ENCODE measurements at regions not wholly inside any gene's neighbourhood (a gene's known extent, or its start where the extent isn't known, plus 50 kb on each side); places are given as distances from the start of the nearest gene placed in this dataset.

- Histone ChIP-seq H3K9me1 (ENCODE audit: control insufficient read depth, extremely low read depth, insufficient read depth, low read length) (no peaks in the 10 kb centered on the region), H3K79me2 (ENCODE audit: control insufficient read depth, insufficient read depth, low read length) (no peaks in the 10 kb centered on the region), H3K9me3 (ENCODE audit: control insufficient read depth, low read depth, low read length) (no peaks in the 10 kb centered on the region), H3K27me3 (ENCODE audit: control insufficient read depth, extremely low read depth, insufficient read depth, low read length) (peaks cover 26% of the 10 kb centered on the region), H3K4me1 (ENCODE audit: control insufficient read depth, extremely low read depth, insufficient read depth, low read length) (no peaks in the 10 kb centered on the region), H3K4me3 (ENCODE audit: control insufficient read depth in 2 of 3, extremely low read depth in 1 of 3, insufficient read depth in 2 of 3, low read depth in 1 of 3, low read length in 3 of 3) (no peak overlapping the region), H3K36me3 (ENCODE audit: control insufficient read depth in 2 of 2, extremely low read depth in 1 of 2, insufficient read depth in 2 of 2, low read length in 2 of 2) (no peaks in the 10 kb centered on the region), H3K4me2 (ENCODE audit: control insufficient read depth, extremely low read depth, insufficient read depth, low read depth, low read length) (no peak overlapping the region), H2AFZ (ENCODE audit: control insufficient read depth, low read length) (no peak overlapping the region), H3K9ac (ENCODE audit: control insufficient read depth, extremely low read depth, insufficient read depth, low read length) (no peak overlapping the region), H3K27ac (ENCODE audit: control insufficient read depth, insufficient read depth, low read length) (no peak overlapping the region), H4K20me1 (ENCODE audit: control insufficient read depth, extremely low read depth, insufficient read depth, low read length) (no peaks in the 10 kb centered on the region)
- TF ChIP-seq CTCF (optimal IDR thresholded peaks at IDR 0.05 in 1 of 3, IDR thresholded peaks at IDR 0.05 in 1 of 3, conservative IDR thresholded peaks at IDR 0.05 in 1 of 3; ENCODE audit: extremely low read depth in 1 of 3, insufficient read depth in 2 of 3, low read length in 3 of 3), result no peak
- TF ChIP-seq EZH2 (IDR thresholded peaks at IDR 0.05; ENCODE audit: low read length), result no peak
- dilution Hi-C loops (cut with MboI; ENCODE audit: extremely low pct_ligation_motif_present, low sequenced_read_pairs), result no loop called here
- DNase-seq (ENCODE audit: low read depth, low spot score) (no peak), FAIRE-seq (no peak)
Observed at GRCh38 chr6:156398966-156399365, 378.2 kb upstream of the ARID1B start.

GRCh38 chr6:156398371-156398770 is 378.8 kb upstream of the ARID1B start:
- H3K79me2 ChIP-seq (ENCODE audit: control insufficient read depth, insufficient read depth, low read length), result no peaks in the 10 kb centered on the region
- no peak for DNase-seq (ENCODE audit: low read depth, low spot score)
- peaks cover 26% of the 10 kb centered on the region for H3K27me3 ChIP-seq (ENCODE audit: control insufficient read depth, extremely low read depth, insufficient read depth, low read length)
- dilution Hi-C loops (cut with MboI; ENCODE audit: extremely low pct_ligation_motif_present, low sequenced_read_pairs), result no loop called here
- H2AFZ ChIP-seq (ENCODE audit: control insufficient read depth, low read length), result no peak overlapping the region
- no peaks in the 10 kb centered on the region for H3K9me1 ChIP-seq (ENCODE audit: control insufficient read depth, extremely low read depth, insufficient read depth, low read length)
- no peak overlapping the region for H3K4me3 ChIP-seq (ENCODE audit: control insufficient read depth in 2 of 3, extremely low read depth in 1 of 3, insufficient read depth in 2 of 3, low read depth in 1 of 3, low read length in 3 of 3)
- TF ChIP-seq EZH2 (IDR thresholded peaks at IDR 0.05; ENCODE audit: low read length), result no peak
- no peak for TF ChIP-seq CTCF (optimal IDR thresholded peaks at IDR 0.05 in 1 of 3, IDR thresholded peaks at IDR 0.05 in 1 of 3, conservative IDR thresholded peaks at IDR 0.05 in 1 of 3; ENCODE audit: extremely low read depth in 1 of 3, insufficient read depth in 2 of 3, low read length in 3 of 3)
- no peaks in the 10 kb centered on the region for H3K4me1 ChIP-seq (ENCODE audit: control insufficient read depth, extremely low read depth, insufficient read depth, low read length)
- no peak overlapping the region for H3K27ac ChIP-seq (ENCODE audit: control insufficient read depth, insufficient read depth, low read length)
- H3K9ac ChIP-seq (ENCODE audit: control insufficient read depth, extremely low read depth, insufficient read depth, low read length), result no peak overlapping the region
- no peak overlapping the region for H3K4me2 ChIP-seq (ENCODE audit: control insufficient read depth, extremely low read depth, insufficient read depth, low read depth, low read length)
- no peaks in the 10 kb centered on the region for H3K9me3 ChIP-seq (ENCODE audit: control insufficient read depth, low read depth, low read length)
- no peaks in the 10 kb centered on the region for H4K20me1 ChIP-seq (ENCODE audit: control insufficient read depth, extremely low read depth, insufficient read depth, low read length)
- FAIRE-seq, result no peak
- H3K36me3 ChIP-seq (ENCODE audit: control insufficient read depth in 2 of 2, extremely low read depth in 1 of 2, insufficient read depth in 2 of 2, low read length in 2 of 2), result no peaks in the 10 kb centered on the region

Measured in keratinocyte (primary cell).